Tibial nerve (tissue), 4 donors: ENCODE measurements at regions not wholly inside any gene's neighbourhood (a gene's known extent, or its start where the extent isn't known, plus 50 kb on each side); places are given as distances from the start of the nearest gene placed in this dataset.
A peak's percentile ranks its signal among the peaks of the same experiment; 100 is the strongest.

ENCODE experiments used
- DNase-seq, 2 donors: peaks; one replicate each; pipeline ENCODE4 v3.0.0-alpha.2; 2019; ENCODE audit warnings: low spot score in 2 of 2
- H3K27ac ChIP-seq, 4 donors: fragments of 200-600 bp; sonication (generic) in 3 of 4; one replicate each; pipeline ENCODE4 v1.5.1; 2017 to 2019; ENCODE audit warnings: mild to moderate bottlenecking in 1 of 4
- H3K27me3 ChIP-seq, 2 donors: fragments of 200-600 bp; sonication (generic) in 1 of 2; one replicate each; pipeline versions ENCODE4 v1.5.1 to v1.6.0; 2017 to 2019
- H3K36me3 ChIP-seq, 3 donors: fragments of 200-600 bp; sonication (generic); one replicate each; pipeline ENCODE4 v1.5.1; 2018 to 2019
- H3K4me1 ChIP-seq, 4 donors: fragments of 200-600 bp; sonication (generic) in 3 of 4; one replicate each; pipeline ENCODE4 v1.5.1; 2017 to 2019
- H3K4me3 ChIP-seq, 4 donors: fragments of 200-600 bp; sonication (generic) in 3 of 4; one replicate each; pipeline ENCODE4 v1.5.1; 2017 to 2019; ENCODE audit warnings: mild to moderate bottlenecking in 1 of 4, moderate library complexity in 1 of 4
- H3K9me3 ChIP-seq, 4 donors: fragments of 200-600 bp; sonication (generic) in 3 of 4; one replicate each; pipeline ENCODE4 v1.5.1; 2017 to 2019
- EP300 ChIP-seq, 2 donors: sonication (generic); formaldehyde crosslinking; IDR thresholded peaks; one replicate each; pipeline ENCODE4 v1.6.1; 2017; ENCODE audit warnings: antibody characterized with exemption in 2 of 2, mild to moderate bottlenecking in 1 of 2
- POLR2A ChIP-seq, 2 donors: fragments of 450-650 bp; IDR thresholded peaks; one replicate each; pipeline ENCODE4 v1.6.1; 2017; ENCODE audit warnings: antibody characterized with exemption in 2 of 2, mild to moderate bottlenecking in 2 of 2, moderate library complexity in 2 of 2
- WGBS, 2 donors: methylation state at CpG; one replicate each; pipeline ENCODE4 v1.1.5; 2018; 5-methylcytosine and 5-hydroxymethylcytosine counted together
- TF ChIP-seq, protein P1 (sequence below), 5 experiments: fragments of 200-600 bp in 3 of 5; fragments of 450-650 bp in 2 of 5; sonication (generic) in 3 of 5; IDR thresholded peaks; one replicate each; pipeline ENCODE4 v1.5.1; 2016 to 2019; ENCODE audit warnings: antibody characterized with exemption in 5 of 5, mild to moderate bottlenecking in 3 of 5, moderate library complexity in 2 of 5

DNA sequence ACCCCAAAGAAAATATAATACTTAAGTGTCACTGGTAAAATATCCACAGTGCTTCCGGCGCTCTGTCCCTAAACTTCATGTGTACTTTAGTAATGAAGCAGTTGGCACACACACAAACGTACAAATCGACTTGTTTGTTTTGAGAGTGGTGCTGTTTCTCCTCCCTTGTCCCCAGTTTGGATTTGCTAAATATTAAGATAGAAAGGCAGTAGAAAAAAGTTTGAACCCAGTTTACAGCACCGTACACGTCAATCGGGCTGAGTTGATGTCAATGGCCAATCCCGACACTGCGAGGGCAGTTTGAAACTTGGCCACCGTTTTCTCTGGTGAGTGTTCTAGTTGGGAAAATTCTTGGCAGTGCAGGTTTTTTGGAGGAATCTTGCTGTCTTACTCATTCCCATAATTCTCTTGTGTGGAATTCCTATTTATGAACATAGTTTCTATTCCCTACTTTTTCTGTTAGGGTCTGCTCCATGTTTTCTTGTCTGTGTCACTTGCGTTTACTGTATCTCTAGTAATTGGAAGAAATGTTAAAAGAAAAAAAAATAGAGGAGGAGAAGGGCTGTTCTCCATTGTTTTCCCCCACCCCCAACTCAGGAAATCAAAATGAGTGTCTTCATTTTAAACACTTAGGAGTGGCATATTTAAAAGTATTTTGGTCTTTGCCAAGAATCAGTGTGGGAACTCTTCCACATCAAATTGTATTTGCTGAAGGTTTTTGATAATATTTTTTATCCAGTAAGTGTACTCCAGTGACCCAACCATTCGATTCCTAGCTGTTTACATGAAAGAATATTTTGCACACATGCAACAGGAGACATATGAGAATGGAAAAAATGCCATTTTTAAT lies 72.3 kb downstream of the OR2B2 start:
- TF ChIP-seq EP300 (IDR thresholded peaks at IDR 0.05) = no peak
- no peak for TF ChIP-seq POLR2A (IDR thresholded peaks at IDR 0.05)
- TF ChIP-seq, protein P1, sequence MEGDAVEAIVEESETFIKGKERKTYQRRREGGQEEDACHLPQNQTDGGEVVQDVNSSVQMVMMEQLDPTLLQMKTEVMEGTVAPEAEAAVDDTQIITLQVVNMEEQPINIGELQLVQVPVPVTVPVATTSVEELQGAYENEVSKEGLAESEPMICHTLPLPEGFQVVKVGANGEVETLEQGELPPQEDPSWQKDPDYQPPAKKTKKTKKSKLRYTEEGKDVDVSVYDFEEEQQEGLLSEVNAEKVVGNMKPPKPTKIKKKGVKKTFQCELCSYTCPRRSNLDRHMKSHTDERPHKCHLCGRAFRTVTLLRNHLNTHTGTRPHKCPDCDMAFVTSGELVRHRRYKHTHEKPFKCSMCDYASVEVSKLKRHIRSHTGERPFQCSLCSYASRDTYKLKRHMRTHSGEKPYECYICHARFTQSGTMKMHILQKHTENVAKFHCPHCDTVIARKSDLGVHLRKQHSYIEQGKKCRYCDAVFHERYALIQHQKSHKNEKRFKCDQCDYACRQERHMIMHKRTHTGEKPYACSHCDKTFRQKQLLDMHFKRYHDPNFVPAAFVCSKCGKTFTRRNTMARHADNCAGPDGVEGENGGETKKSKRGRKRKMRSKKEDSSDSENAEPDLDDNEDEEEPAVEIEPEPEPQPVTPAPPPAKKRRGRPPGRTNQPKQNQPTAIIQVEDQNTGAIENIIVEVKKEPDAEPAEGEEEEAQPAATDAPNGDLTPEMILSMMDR (IDR thresholded peaks at IDR 0.05) = no peak
- H3K4me1 ChIP-seq = peaks cover 0 to 29% (median 6%) of the 10 kb centered on the region in 4 donors
- WGBS, 2 donors = 6 to 7% methylated on average over 12 of the region's 12 CpGs
- no peaks in the 10 kb centered on the region for H3K27me3 ChIP-seq
- peaks cover 0 to under 1% (median 0%) of the 10 kb centered on the region in 3 donors for H3K36me3 ChIP-seq
- peak overlapping the region in 3 of 4 donors; percentile 91 to 100 (median 97) for H3K27ac ChIP-seq
- H3K4me3 ChIP-seq = peak overlapping the region; percentile 67 to 92 (median 80)
- peak in 1 of 2 donors; percentile 33 for DNase-seq
- no peaks in the 10 kb centered on the region for H3K9me3 ChIP-seq

DNA sequence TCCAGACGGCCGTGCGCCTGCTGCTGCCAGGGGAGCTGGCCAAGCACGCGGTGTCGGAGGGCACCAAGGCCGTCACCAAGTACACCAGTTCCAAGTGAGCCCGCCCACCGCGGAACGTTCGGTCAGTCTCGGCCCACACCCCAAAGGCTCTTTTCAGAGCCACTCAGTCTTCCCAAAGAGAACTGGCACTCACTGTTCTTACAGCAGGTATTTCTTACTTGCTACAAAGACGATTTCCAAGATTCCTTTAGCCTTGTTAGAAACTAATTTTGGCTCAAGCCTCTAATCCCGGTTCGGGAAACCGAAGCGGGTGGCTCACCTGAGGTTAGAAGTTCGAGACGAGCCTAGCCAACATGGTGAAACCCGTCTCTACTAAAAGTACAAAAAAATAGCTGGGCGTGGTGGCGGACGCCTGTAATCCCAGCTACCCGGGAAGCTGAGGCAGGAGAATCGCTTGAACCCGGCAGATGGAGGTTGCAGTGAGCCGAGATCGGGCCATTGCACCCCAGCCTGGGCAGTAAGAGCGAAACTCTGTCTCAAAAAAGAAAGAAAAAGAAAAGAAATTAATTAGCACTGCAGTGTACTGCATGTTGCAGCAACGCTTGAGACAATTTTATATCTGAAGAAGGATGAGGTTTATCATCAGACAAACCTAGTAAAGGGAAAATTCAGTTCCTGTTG lies 73.1 kb downstream of the OR2B2 start:
- Histone ChIP-seq H3K4me1 (peaks cover 0 to 31% (median 6%) of the 10 kb centered on the region in 4 donors), H3K27me3 (no peaks in the 10 kb centered on the region), H3K4me3 (peak overlapping the region; percentile 67 to 92 (median 80)), H3K9me3 (no peaks in the 10 kb centered on the region), H3K36me3 (no peaks in the 10 kb centered on the region), H3K27ac (peak overlapping the region; percentile 91 to 100 (median 94))
- 1 to 2% methylated on average over 30 to 31 of the region's 31 CpGs for WGBS, 2 donors
- TF ChIP-seq, protein P1 (IDR thresholded peaks at IDR 0.05) = no peak
- TF ChIP-seq EP300 (IDR thresholded peaks at IDR 0.05) (no peak), POLR2A (IDR thresholded peaks at IDR 0.05) (no peak)
- no peak for DNase-seq

DNA sequence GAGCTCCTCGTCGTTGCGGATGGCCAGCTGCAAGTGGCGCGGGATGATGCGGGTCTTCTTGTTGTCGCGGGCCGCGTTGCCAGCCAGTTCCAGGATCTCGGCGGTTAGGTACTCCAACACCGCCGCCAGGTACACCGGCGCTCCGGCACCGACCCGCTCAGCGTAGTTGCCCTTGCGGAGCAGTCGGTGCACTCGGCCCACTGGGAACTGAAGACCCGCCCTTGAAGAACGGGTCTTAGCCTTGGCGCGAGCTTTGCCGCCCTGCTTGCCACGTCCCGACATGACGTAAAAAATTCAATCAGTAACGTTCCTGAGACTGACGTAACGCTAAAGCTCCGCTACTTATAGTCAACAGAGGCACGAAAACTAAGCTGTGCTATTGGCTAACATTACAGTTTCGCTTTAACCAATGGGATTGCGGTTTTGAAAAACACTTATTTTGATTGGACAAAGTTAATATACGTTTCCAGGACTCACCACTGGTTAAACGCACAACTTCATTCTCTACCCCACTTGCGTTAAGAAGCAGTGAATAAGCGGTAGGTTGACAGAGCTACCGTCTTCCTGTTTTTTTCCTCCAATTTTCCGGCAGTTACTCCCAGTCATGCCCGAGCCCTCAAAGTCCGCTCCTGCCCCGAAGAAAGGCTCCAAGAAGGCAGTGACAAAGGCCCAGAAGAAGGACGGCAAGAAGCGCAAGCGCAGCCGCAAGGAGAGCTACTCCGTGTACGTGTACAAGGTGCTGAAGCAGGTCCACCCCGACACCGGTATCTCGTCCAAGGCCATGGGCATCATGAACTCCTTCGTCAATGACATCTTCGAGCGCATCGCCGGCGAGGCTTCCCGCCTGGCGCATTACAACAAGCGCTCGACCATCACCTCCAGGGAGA lies 73.9 kb downstream of the OR2B2 start:
- peak overlapping the region; percentile 91 to 100 (median 94) for H3K27ac ChIP-seq
- DNase-seq = peak; percentile 44 to 74
- H3K9me3 ChIP-seq = no peaks in the 10 kb centered on the region
- H3K4me1 ChIP-seq = peaks cover 0 to 31% (median 6%) of the 10 kb centered on the region in 4 donors
- no peaks in the 10 kb centered on the region for H3K27me3 ChIP-seq
- no peaks in the 10 kb centered on the region for H3K36me3 ChIP-seq
- TF ChIP-seq EP300 (IDR thresholded peaks at IDR 0.05) = peak; percentile 13 to 100
- TF ChIP-seq, protein P1 (IDR thresholded peaks at IDR 0.05) = peak in 3 of 5 experiments; percentile 3 to 72 (median 67)
- TF ChIP-seq POLR2A (IDR thresholded peaks at IDR 0.05) = peak; percentile 93 to 95
- 0% methylated on average over 33 to 62 of the region's 66 CpGs for WGBS, 2 donors
- peak overlapping the region; percentile 67 to 92 (median 80) for H3K4me3 ChIP-seq

DNA sequence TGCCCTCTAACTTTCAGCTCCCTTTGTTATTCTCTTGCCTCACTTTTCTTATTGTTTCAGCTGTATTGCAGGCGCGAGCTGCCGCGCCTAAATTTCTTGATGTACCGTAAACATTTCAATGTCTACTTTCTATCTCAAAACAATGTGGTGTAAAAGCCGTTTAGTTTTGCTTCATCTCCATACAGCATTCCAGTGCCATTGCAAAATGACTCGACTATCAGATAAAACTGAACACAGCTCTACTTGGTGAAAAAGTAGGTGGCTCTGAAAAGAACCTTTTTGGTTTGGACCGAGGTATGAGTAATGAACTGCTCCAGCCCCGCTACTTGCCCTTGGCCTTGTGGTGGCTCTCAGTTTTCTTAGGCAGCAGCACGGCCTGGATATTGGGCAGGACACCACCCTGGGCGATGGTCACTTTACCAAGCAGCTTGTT lies 74.6 kb downstream of the OR2B2 start:
- H3K4me3 ChIP-seq = peak overlapping the region; percentile 67 to 92 (median 80)
- peak overlapping the region; percentile 91 to 100 (median 94) for H3K27ac ChIP-seq
- no peaks in the 10 kb centered on the region for H3K27me3 ChIP-seq
- H3K4me1 ChIP-seq = peaks cover 0 to 31% (median 6%) of the 10 kb centered on the region in 4 donors
- WGBS, 2 donors = 0 to 1% methylated on average over 11 of the region's 11 CpGs
- no peak for DNase-seq
- TF ChIP-seq EP300 (IDR thresholded peaks at IDR 0.05) (no peak), POLR2A (IDR thresholded peaks at IDR 0.05) (no peak)
- TF ChIP-seq, protein P1 (IDR thresholded peaks at IDR 0.05) = no peak
- no peaks in the 10 kb centered on the region for H3K9me3 ChIP-seq
- no peaks in the 10 kb centered on the region for H3K36me3 ChIP-seq
